ENCODE measurements at regions not wholly inside any gene's neighbourhood (a gene's known extent, or its start where the extent isn't known, plus 50 kb on each side); places are given as distances from the start of the nearest gene placed in this dataset.
"Not testable (repeated sequence)": the region's sequence is repeated elsewhere in the genome, so short reads cannot be mapped to it uniquely, and the experiment has no call there.

DNA sequence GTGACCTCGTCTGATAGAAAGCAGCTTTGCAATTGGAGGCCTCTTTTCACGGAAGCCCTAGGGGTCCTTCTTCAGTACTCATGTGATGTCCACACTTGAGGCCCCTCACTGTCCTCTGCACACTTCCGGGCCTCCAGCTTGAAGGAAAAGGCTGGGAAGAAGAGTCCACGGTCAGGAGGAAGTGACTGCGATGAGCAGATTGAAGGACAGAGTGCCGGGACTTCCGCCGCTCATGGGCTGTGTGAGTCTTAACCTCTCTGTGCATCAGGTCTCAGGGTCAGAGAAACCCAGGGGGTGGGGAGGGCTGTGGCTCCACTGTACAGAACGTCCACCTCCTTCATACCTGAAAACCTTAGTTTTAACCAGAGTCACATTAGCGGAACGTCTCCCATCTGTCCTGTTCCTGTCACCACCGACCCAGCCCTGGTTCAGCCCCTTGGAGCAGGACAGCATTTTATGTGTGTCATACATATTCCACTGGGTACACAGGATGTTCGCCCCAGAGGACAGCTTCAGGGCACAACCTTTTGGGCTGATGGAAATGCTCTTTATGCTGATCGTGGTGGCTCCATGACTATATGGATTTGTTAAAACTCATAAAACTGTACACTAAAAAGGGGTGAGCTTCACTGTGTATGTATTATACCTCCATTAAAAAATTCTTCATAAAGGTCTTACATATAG is 51.0 kb upstream of the SORCS2 start:
- no peak for DNase-seq

DNA sequence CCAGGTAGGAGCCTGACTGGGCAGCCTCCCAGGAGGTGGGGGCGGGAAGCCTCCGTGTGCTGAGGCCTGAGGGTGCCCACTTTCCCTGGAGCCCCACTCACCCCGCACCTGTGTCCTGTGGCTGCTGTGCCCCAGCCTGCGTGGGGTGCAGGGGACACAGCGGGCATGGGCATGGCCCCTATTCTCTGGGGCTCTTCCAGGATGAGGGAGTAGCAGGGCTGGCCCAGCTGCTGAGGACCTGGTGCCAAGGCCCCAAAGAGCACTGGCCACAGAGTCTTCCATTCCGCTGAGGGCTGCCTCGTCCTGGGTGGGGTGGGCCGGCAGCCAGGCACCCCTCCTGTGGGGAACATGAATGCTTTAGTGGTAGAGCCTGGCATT is 51.7 kb upstream of the SORCS2 start:
- DNase-seq: no peak

DNA sequence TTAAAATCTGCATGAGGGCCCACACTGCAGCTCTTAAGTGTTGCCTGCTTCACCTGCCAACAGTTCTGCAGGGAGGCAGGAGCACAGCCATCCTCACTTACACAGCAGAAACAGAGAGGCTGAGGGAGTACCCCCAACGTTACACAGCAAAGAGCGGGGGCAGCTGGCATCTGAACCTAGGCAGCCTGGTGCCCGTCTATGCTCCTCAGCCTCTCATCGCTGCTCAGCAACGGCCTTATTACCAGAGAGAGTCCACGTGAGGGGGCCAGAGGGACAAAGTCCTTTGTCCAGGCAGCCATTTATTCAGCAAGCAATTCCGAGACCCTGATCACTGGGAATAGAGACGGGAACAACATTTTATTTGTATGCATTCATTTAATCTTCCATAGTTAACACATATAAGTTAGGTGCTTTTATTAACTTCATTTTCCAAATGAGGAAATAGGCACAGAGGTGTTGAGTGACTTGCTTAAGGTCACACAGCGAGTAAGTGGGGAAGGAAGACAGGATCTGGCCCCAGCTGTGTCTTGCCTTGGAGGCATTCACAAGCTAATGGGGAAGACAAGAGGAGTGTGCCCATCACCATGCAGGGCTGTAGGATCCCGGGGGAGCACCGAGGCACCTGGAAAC is 52.2 kb upstream of the SORCS2 start:
- DNase-seq: no peak

DNA sequence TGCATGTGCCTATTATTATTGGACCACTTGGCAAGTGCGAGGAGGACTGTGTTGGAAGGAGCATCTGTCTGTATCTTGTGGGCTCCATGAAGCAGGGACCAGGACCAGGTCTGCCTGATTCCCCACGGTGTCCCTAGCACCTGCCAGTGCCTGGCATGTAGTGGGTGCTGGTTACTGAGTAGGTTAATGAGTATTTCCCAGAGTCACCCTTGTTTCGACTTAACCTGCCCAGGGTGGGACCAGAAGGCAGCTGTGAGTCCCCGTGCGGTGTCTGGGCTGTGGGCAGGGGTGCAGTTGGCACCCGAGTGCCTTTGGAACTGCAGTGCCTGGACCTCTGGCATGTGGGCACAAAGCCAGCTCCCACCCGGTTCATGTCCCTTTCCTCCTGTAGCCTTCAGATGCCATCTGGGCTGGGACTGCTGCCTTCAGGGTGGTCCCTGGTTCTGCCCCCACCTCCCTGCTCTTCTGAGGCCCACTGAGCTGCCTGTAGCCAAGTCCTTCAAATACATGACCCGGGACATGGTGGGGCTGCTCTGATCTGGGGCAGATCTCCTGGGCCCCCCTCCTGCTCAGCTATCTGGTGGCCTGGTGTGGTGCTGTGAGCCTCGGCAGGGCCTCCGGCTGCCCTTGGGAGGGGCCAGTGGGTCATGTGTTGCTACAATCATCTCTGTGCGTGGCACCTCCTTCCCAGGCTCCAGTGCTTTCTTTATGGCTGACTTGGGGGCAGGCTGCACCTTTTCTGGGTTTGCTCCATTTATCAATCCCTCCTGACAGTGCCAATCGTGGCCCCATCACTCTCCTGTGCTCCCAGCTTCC is 53.0 kb upstream of the SORCS2 start:
- DNase-seq: no peak

DNA sequence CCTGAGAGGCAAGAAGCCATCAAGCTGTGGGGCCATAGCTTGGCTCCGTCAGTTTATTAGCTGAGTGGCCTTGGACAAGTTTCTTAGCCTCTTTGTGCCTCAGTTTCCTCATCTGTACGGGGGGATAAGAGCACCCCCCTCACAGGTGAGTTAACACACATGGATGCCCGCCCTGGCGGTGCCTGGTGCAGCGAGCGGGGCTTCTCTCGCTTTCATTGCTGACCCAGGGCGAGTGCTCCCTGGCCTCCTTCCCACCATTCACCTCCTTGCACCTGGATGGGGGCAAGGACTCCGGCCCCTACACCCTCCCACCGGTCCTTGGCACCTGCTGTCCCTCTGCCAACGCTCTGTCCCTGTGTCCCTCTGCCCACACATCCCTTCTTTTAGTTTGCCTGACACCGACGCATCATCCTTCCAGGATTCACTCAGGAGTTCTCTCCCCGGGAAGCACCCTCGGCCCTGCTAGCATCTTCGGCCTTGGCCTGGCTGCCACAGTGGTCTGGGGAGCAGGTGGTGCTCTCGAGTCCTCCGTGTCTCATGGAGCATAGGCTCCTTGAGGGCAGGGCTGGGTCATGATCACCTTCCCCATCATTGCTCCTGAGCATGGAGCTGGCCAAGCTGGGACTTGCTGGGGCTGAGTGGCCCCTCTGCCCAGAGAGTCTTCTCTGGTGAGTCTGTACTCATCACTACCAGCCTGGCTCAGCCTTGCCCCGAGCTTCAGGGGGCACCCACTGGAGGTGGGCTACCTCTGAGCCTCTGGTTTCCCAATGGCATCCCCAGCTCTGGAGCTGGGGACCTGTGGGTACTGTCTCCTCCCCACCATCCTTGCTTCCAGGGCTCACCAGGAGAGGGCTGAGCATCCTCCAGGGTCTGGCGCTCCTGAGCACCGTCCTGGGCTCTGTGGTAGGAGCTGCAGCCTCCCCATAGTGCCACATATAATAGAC is 53.8 kb upstream of the SORCS2 start:
- DNase-seq: no peak

DNA sequence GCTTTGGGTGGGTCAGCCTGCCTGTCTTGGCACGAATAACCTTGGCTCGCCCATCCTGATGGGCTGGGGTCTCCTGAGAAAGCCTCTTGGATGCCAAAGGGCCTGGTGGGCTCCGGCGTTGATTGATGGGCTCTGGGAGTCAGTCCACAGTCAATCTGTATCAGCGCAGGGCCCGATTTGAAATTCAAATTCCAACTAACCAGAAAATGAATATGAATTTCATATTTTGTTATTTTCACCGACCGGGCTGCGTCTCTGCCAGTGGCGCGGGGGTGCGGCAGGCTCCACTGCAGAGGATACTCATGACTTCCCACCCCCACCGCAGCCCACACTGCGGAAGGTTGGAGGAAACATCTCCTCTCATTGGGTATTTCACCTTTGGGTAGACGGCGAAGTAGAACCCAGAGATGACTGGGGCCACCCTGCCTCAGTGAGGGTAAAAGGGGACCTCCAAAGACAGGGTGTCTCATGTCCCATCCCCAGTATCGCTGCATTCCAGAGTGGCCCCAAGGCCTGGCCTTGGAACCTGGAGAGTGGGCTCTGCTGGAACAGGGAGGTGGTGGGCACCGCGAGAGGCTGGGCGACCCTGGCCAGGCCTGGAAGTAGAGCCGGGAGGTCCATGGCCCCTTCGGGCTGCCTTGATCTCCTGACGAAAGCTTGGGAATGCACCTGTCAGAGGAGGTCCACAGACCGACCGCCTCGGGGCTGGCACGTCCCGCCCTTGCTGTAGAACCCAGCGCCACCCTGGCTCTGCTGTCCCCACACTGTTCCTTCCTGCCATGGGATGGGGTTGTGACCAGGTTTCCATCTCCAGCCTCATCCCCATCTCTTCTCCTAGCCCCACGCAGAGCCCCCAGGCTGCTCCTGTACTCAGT is 54.8 kb upstream of the SORCS2 start:
- no peak for DNase-seq

DNA sequence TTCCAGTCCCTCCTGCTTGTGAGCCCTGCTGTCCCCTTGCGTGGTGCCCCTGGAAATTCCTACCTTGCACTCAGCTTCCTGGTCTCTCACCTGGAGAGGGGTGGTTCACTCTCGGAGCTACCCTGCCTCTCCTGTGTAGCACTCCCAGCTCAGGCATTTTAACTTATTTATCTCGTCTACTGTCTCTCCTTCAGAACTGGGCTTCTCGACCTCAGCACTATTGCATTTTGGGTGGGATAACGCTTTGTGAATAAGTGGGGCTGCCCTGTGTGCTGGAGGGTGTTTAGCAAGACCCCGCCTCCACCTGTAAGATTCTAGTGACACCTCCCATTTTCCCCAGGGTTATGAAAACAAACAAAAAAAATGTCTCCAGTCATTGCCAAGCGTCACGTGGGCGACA is 56.0 kb upstream of the SORCS2 start:
- no peak for DNase-seq

DNA sequence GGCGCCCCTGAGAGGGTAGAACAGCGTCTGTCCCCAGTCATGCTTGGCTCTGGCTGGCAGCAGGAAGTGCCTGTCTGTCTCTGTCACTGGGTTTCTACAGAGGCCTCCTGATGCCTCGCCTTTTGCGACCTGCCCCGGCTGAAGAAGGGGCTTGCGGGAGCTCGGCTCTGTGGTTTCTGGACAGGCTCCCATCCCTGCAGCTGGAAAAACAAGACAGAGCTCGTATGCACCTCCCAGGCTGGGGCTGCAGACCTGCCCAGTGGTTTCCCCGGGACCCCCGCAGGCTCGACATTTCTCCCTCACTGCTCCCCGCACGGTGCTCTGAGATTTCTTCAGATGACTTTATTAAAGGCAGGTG is 57.0 kb upstream of the SORCS2 start:
- DNase-seq: no peak

DNA sequence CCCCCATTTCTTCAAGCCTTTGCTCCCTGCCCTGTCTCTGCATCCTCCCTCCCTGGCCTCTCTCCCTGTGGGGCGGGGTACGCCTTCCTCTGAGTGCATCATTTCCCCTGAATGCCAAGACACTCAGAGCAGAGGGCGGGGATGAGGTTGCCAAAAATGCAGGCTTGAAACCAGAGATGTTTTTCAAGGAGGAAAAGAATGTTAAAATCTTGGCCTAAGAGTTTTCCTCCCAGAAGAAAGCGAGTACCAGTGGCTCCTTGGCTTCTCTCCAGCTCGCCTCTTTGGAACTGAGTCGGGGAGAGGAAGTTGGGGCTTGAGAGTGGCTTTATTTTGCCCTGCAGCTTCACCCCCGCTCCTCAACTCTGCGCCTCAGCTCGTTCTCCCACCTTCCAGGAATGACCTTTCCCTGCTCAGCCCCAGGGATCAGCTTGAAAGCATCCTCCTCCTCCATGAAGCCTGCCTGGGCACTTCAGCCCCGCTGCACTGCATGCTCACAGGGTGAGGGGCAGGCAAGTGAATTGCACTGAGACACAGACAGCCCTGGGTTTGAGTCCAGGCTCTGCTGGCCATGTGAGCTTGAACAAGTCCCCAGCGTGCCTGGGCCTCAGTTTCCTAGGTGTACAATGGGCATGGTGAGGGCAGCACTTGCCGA is 57.5 kb upstream of the SORCS2 start:
- peak in 1 of 3 donors; percentile 4 for DNase-seq

DNA sequence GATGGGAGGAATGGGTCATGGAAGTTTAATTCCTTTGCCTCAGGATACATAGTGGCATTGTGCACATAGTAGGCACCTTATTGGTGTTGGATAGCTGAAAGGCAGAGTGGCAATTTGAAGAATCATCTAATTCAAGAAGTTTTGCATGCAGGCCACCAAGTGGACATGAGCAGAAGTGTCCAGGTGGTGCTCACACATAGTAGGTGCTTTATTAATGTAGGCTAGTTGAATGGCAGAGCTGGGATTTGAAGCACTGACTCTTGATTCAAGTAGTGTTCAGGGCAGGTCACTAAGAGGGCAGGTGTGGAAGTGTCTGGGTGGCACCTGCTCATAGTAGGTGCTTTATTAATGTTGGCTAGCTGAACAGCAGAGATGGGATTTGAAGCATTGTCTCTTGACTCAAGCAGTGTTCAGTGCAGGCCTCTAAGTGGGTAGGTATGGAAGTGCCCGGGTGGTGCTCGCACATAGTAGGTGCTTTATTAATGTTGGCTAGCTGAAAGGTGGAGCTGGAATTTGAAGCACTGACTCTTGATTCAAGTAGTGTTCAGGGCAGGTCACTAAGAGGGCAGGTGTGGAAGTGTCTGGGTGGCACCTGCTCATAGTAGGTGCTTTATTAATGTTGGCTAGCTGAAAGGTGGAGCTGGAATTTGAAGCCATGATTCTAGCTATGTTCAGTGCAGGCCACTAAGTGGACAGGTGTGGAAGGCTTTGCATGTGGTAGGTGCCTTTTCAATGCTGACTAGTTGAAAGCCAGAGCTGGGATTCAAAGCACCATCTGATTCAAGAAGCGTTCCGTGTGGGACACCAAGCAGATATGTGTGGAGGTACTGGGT is 58.3 kb upstream of the SORCS2 start:
- DNase-seq: not testable (repeated sequence)

DNA sequence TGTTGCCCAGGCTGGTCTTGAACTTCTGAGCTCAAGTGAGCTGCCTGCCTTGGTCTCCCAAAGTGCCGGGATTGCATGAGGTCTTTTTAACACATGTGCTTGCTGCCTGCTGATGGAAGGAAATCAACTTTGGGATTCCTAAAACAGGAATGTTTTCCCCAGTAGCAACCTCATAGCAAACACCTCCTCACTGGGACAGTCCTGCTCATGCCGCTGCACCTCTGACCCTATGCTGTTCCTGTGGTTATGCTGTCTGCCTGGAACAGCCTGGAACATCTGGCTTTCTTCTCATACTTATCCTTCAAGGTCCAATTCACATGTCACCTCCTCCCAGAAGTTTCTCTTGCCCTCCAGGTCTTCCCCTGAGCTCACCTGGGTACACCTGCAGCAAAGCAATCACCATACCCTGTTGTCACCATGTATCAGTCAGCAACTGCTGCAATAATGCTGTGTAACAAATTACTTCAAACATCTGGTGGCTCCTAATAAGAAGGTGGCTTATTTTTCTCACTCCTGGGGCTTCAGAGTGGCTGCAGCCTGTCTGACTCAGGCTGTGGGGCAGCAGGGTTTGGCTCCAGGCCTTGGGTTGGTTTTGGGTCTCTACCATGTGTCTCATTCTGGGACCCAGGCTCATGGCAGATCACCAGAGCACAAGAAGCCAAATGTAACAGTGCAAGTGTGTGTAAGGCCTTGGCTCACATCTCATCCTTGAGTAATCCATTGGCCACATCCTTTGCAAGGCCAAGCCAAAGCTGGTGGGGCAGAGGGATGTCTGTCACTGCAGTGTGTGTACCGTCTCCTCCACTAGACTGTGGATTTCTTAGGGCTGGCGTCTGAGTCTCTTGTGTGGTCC is 59.4 kb upstream of the SORCS2 start:
- no peak for DNase-seq

DNA sequence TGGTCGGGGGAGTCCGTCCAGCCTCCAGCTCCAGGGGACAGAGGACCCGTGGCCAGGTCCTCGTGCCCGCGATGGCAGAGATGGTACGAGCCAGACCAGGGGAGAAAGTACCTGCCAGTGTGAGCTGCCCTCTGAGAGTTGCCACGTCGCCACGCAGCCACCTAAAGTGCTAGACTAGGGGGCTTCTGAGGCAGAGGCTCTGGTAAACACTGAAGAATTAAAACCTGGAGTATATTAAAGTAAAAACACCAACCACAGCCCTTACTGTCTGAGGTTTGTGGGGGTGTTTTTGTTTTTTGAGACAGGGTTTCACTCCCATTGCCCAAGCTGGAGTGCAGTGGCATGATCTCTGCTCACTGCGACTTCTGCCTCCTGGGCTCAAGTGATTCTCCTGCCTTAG is 60.1 kb upstream of the SORCS2 start:
- no peak for DNase-seq

DNA sequence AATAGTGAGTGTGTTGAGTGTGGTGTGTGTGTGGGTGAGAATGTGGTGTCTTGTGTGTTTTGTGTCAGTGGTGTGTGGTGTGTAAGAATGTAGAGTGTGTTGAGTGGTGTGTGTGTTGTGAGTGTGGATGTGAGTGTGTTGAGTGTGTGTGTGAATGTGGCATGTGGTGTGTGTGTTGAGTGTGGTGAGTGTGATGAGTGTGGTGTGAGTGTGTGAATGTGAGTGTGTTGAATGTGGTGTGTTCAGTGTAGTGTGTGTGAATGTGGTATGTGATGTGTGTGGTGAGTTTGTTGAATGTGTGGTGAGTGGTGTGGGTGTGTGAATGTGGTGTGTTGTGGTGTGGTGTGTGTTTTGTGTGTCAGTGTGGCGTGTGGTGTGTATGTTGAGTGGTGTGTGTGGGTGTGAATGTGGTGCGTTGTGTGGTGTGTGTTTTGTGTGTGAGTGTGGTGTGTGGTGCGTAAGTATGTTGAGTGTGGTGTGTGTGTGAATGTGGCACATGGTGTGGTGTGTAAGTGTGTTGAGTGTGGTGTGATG is 60.8 kb upstream of the SORCS2 start:
- no peak for DNase-seq

DNA sequence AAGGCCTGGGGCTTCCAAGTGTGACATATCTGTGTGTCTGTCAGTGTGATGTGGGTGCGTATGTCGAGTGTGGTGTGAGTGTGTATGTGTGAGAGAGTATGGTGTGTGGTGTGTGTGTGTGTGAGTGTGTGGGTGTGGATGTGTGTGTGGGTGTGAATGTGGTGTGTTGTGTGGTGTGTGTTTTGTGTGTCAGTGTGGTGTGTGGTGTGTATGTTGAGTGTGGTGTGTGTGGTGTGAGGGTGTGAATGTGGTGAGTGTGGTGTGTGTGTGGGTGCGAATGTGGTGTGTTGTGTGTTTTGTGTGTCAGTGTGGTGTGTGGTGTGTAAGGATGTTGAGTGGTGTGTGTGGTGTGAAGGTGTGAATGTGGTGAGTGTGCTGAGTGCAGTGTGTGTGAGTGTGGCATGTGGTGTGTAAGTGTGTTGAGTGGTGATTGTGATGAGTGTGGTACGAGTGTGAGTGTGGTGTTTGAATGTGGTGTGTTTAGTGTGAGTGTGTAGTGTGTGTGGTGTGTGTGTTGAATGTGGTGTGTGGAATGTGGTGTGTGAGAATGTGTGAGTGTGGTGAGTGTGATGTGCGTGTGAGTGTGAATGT is 61.6 kb upstream of the SORCS2 start:
- DNase-seq: no peak

DNA sequence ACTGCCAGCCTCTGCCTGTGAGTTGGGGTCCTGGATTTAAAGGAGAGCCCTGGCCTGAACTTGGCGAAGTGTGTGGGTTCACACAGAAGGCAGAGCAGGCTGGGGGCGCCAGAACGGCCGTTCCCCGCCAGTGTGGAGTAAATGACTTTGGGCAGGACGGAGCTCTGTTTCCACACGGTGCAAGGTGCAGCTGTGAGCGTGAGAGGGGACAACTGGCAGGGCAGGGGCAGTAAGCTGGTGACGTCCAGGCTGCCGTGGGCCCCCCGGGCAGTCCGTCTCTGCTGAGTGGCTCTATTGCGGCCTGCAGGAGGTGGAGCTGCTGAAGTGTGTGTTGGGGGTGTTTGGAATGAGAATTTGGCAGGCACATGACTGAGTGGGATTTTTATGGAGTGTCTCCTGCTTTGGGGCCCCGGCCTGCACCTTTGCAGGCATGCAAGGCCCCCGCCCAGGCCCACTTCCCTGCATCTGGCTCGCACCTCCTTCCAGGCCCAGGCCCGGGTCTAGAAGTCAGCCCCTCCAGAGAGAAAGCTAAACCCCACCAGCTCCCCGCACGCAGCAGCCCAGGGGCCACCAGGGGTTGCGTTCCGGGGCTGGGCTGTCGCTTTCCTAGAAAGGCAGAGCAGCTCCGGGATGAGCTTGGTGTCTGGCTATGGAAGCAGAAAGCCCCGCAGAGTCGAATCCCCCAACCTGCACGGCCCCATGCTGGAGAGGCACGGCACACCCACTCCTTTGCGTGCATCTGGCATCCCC is 62.2 kb upstream of the GRPEL1 start:
- DNase-seq: no peak

DNA sequence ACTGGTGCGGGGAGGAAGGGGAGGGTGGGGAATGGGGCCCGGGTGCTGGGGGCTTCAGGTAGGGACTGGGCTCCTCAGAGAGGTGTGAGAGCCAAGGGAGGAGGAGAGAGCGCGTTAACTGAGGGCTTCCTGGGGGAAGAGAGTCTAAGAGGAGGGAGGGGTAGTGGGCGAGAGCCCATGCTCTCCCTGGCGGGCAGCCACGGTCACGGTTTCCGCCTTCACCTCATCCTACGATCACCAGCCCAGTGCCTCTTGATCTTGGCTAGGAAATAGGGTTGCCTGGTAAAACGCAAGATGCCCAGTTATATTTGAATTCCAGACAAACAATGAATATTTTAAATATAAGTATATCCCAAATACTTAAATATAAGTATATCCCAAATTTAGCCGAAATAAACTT is 60.8 kb upstream of the GRPEL1 start:
- DNase-seq: no peak

DNA sequence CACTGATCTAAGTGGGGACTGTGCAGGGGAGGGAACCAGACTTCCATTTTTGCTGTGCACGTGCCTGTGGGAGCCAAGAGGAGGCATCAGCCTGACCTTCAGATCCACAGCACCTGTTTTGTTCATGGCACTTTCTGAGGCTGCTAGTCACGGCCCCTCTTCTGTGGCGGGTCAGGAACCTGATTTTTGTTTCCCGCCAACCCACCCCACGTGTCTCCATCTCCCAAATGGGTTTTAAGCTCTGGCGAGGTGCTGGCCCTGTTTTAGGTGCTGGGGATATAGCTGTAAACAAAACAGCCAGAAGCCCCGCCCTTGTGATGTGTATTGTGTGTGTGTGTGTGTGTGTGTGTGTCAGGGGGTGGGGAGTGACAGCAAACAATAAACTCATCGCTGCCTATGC is 60.4 kb upstream of the GRPEL1 start:
- DNase-seq: no peak

DNA sequence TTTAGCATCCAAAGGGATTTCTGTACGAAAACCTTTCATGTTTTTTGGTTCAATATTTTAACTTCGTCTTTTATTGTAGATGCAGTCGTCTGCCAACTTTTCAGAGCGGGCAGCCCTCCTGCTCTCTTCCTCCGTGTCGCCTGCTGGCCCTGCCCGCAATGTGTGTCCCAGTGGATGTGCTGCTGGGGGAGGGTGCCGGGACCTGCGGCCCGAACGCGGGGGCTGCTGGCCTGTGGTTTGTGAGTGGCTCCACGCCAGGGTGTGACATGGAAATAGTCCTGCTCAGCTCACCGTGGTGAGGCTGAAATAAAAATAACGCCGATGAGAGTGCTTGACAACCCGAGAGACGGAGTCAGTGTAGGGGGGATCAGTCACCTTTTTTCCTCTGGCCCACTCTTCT is 59.7 kb upstream of the GRPEL1 start:
- DNase-seq: no peak

Measured in suppressor macrophage treated with lipopolysaccharide for 1 hour (primary cell).